Lower leg skin (tissue), 4 donors: ENCODE measurements at regions not wholly inside any gene's neighbourhood (a gene's known extent, or its start where the extent isn't known, plus 50 kb on each side); places are given as distances from the start of the nearest gene placed in this dataset.
"Not testable (repeated sequence)": the region's sequence is repeated elsewhere in the genome, so short reads cannot be mapped to it uniquely, and the experiment has no call there.

ENCODE experiments used
- DNase-seq, 2 donors: peaks; one replicate each; pipeline ENCODE4 v3.0.0-alpha.2; 2019; ENCODE audit warnings: low spot score in 2 of 2
- H3K4me3 ChIP-seq: fragments of 200-600 bp; sonication (generic); 2 replicates; pipeline ENCODE4 v1.5.1; 2017; ENCODE audit warnings: mild to moderate bottlenecking, low read depth; ENCODE audit not compliant: poor library complexity, severe bottlenecking
- POLR2A ChIP-seq, 2 donors: fragments of 450-650 bp; IDR thresholded peaks; one replicate each; pipeline ENCODE4 v1.6.1; 2016 to 2017; ENCODE audit warnings: antibody characterized with exemption in 2 of 2, mild to moderate bottlenecking in 1 of 2, moderate library complexity in 1 of 2
- WGBS, 2 donors: methylation state at CpG; one replicate each; pipeline ENCODE4 v1.1.5; 2018; 5-methylcytosine and 5-hydroxymethylcytosine counted together
- intact Hi-C: fragments of 100-400 bp; cut with DNase I; formaldehyde crosslinking; loops from one replicate; pipeline ENCODE4 v1.15.0; 2023; ENCODE audit warnings: low total_unique reads
- TF ChIP-seq, protein P1 (sequence below), 3 donors: fragments of 450-650 bp; IDR thresholded peaks; one replicate each; pipeline ENCODE4 v1.5.1; 2016; ENCODE audit warnings: antibody characterized with exemption in 3 of 3, mild to moderate bottlenecking in 3 of 3, moderate library complexity in 2 of 3

DNA sequence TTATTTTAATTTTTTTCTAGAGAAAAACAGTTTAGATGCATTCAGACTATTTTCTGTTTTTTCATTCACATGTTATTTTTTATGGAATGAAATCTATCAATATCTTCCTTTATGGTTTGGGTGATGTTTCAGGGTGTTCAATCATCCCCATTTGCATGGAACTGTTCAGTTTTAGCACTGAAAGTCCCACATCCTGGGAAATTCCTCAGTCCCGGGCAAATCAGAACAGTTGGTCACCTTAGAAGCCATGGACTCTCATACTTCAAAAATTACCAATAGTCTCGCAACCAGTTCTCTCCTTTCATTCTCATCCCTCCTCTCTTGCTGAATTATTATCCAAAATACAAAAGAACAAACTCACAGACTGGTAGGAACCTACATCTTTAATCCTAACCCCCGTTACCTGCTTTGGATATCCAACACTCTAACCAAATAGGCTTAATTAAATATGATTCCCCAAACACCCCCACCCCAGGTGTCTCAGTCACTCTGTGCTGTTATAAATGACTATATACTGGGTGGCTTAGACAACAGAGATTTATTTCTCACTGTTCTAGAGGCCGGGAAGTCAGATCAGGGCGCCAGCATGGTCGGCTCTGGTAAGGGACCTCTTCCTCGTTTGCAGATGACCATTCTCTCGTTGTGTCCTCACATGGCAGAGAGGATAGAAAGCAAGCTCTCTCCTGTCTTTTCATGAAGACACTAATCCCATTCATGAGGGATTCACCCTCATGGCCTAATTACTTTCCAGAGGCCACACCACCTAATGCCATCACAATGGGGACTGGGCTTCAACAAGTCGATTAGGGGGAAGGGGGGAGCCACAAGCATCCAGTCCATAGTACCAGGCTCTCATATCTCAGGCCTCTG, 57.7 kb upstream of the SLC1A4 start:
- no peak for TF ChIP-seq POLR2A (IDR thresholded peaks at IDR 0.05)
- TF ChIP-seq, protein P1, sequence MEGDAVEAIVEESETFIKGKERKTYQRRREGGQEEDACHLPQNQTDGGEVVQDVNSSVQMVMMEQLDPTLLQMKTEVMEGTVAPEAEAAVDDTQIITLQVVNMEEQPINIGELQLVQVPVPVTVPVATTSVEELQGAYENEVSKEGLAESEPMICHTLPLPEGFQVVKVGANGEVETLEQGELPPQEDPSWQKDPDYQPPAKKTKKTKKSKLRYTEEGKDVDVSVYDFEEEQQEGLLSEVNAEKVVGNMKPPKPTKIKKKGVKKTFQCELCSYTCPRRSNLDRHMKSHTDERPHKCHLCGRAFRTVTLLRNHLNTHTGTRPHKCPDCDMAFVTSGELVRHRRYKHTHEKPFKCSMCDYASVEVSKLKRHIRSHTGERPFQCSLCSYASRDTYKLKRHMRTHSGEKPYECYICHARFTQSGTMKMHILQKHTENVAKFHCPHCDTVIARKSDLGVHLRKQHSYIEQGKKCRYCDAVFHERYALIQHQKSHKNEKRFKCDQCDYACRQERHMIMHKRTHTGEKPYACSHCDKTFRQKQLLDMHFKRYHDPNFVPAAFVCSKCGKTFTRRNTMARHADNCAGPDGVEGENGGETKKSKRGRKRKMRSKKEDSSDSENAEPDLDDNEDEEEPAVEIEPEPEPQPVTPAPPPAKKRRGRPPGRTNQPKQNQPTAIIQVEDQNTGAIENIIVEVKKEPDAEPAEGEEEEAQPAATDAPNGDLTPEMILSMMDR (IDR thresholded peaks at IDR 0.05) = no peak
- DNase-seq = no peak
- 92 to 95% methylated on average over 9 of the region's 9 CpGs for WGBS, 2 donors
- H3K4me3 ChIP-seq = no peak overlapping the region
- intact Hi-C loops = no loop called here

- no peak for DNase-seq
- TF ChIP-seq POLR2A (IDR thresholded peaks at IDR 0.05) = no peak
- TF ChIP-seq, protein P1 (IDR thresholded peaks at IDR 0.05) = no peak
- intact Hi-C loops = no loop called here
- WGBS, 2 donors = 48 to 76% methylated on average over 1 of the region's 1 CpG
- H3K4me3 ChIP-seq = no peak overlapping the region
Observed at GRCh38 chr2:64932116-64932370, 57.2 kb upstream of the SLC1A4 start.

DNA sequence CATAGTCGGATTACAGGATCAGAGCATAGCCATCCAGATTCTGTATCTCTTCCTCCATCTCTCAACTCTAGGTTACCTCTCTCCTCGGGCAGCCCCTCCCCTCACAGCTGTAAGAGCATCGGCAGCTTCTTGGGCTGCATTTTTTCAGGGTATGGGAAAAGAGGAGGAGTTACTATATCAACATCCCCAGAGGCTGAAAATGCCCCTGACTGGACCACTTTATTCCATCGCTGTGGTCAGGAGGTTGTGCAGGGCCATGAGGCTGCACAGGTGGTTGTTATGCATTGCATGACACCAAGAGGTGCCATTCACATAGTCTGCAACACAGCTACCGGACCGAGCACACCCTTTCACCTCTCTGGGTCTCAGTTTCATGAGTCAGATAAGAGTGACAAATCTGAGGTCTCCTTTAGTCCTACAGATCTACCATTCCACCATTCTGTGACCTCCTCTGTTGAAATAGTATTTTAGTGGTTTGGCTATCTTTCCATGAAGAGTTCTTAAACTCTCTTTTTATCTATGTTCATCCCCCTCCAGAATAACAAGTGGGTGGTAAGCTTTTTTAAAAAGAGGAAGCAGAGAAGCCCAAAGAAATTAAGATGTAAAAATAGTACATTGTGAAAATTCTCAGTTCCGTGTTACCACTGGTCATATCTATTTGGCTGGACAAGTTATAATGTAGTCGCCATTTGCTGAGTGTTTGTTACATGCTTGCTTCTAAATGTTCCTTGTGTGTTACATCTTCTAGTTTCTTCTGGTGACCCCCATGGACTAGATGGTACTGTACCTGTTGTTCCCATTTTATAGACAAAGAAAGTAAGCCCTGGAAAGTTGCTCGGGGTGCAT, 56.6 kb upstream of the SLC1A4 start:
- no peak for DNase-seq
- intact Hi-C loops = no loop called here
- WGBS, 2 donors = 79 to 82% methylated on average over 9 of the region's 9 CpGs
- H3K4me3 ChIP-seq = no peak overlapping the region
- TF ChIP-seq, protein P1 (IDR thresholded peaks at IDR 0.05) = no peak
- TF ChIP-seq POLR2A (IDR thresholded peaks at IDR 0.05) = no peak

DNA sequence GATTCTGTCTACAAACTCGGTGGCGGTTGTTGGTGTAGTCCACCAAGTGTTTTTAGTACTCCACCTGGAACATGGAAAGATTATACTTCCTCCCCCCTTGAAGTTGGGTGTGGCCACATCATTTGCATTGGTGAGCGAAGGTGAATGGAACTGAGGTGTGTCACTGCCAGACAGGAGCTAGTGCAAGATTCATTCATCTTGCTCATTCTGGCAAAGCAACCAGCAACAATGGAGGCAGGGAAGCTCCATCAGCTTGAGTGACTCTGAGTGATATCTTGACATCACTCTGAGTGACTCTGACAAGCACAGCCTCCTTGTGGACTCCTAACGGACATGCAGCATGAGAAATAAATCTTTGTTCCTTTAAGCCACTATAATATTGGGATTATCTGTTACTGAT, 54.7 kb upstream of the SLC1A4 start:
- TF ChIP-seq, protein P1 (IDR thresholded peaks at IDR 0.05) = no peak
- TF ChIP-seq POLR2A (IDR thresholded peaks at IDR 0.05) = no peak
- DNase-seq = no peak
- 52 to 77% methylated on average over 4 of the region's 4 CpGs for WGBS, 2 donors
- no peak overlapping the region for H3K4me3 ChIP-seq
- intact Hi-C loops = no loop called here

- no peak overlapping the region for H3K4me3 ChIP-seq
- no peak for DNase-seq
- TF ChIP-seq, protein P1 (IDR thresholded peaks at IDR 0.05) = no peak
- TF ChIP-seq POLR2A (IDR thresholded peaks at IDR 0.05) = no peak
- intact Hi-C loops = no loop called here
- WGBS, 2 donors = 93 to 100% methylated on average over 1 of the region's 1 CpG
Observed at GRCh38 chr2:64936809-64937208, 52.4 kb upstream of the SLC1A4 start.

GRCh38 chr2:64937314-64937686, 51.9 kb upstream of the SLC1A4 start:
- 83 to 84% methylated on average over 5 of the region's 5 CpGs for WGBS, 2 donors
- DNase-seq, H3K4me3 ChIP-seq, intact Hi-C loops: not testable (repeated sequence)
